RPMI7951 (cell line): ENCODE measurements at regions not wholly inside any gene's neighbourhood (a gene's known extent, or its start where the extent isn't known, plus 50 kb on each side); places are given as distances from the start of the nearest gene placed in this dataset.

Source experiments
- DNase-seq: peaks from one replicate; pipeline ENCODE4 v3.0.0-alpha.2; 2012; ENCODE audit warnings: low read depth

DNA sequence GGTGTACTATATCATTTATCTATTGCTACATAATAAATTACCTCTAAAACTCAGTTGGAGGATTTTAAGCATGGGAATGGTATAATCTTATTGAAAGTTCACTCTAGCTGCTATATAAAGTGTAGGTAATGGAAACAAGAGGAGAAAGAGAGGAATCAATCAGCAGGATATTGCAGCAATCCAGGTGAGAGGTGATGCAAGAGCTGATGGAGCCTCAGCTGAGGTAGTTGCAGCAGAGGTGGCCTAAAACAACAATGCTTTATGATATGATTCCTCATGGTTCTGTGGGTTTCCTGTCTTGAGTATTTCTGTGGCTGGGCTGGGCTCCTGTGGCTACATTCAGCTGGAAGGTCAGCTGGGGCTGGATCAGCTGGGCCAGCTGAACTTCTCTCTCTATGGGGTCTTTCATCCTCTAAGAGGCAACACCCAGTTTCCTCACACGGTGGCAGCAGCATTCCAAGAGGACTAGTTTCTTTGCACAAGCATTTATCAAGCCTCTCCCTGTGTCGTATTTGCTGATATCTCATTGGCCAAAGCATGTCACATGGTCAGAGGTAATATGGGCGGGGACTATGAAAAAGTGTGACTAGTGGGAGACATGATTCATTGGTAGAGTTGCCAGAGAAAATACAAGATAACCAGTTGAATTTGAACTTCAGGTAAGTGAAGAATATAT lies 135.4 kb upstream of the LARGE1 start:
- DNase-seq: peak; percentile 33

DNA sequence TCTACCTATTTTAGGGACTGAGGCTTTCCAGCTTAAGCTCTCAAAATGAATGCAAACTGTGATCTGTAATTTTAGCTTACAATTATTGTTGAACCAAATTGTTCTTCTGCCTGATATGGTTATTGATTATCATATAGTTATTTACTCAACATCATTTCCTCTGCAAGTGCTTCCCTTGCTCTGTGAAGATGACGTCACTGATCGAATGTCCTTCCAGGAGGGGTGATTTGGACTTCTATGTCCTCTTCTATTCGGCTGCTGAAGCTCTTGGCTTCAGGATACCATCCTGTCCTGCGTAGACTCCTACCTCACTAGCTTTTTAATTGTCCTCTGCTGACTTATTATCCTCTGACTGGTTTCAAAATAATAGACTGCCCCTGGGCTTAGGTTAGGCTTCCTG lies 137.4 kb upstream of the LARGE1 start:
- no peak for DNase-seq

DNA sequence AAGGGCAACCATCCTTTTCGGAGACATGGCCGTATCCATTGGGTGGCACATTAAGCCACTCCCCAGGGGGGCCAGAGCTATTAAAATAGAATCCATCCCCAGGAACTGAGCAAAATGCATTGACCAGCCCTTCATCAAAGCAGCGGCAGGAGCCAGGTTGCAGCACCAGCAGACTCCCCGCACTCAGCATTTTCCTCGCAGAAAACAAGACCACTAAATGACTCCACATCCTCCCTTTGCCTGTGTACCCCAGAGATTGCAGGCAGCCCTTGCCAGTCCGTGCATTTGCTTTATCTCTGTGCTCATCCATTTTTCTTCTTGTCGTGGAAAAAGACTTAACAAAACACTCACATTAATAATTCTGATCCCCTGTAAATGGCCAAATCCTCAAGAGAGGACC lies 144.4 kb upstream of the LARGE1 start:
- DNase-seq: no peak

DNA sequence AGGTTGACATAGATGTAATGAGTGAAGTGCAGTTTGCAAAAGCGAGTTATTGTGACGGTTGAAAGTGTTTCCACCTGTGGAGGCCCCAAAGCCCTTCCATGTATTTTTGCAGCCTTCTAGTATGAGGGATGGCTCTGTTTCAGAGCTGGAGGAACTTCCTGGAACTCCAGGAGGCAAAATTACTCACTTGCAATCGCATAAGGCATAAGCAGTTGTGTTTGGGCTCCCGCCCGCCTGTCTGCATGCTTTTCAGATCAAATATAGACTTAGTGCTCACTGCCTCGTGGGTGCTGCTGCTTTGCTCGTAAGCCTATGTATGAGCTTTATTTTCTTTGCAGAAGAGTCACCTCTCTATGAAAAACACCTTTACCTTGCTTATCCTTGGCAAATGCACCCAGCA lies 146.8 kb upstream of the LARGE1 start:
- DNase-seq: no peak

GRCh38 chr22:34068001-34068400 lies 147.7 kb upstream of the LARGE1 start:
- DNase-seq: no peak

DNA sequence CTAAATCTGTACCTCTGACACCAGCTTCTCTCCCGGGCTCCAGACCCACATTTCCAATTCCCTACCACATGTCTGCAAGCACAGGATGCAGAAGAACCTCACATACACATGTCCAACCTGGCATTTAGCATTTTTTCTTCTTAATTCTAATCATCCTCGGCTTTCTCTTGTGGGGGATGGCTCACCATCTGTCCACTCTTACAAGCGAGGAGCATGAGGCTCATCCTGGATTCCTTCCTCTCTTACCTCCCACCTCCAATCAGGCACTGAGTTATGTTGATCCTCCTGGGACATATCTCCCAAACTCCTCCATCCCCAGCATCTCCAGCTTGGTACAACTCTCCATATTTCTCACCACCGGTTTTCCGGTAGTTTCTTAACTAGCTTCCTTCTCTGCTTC lies 149.8 kb upstream of the LARGE1 start:
- DNase-seq: no peak

DNA sequence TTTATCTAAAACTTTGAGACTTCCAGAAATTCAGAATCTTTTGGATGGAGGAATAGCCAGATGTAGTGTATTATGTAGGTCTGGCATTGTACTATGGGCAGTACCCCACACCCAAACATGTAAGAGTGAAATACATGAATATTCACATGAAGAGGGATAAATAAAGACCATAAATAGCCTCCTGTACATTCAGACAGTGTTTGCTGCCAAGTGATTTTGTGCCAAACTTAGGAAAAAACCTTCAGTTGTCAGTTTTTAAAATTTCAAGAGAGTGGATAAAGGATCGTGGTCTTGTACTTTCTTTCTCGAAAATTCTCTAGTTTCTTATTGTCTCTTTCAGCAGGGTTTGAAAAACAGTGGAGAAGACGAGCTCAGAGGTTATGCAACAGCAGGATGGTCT lies 150.3 kb upstream of the LARGE1 start:
- no peak for DNase-seq

- no peak for DNase-seq
Measured at GRCh38 chr22:34072585-34072984, 152.3 kb upstream of the LARGE1 start.

DNA sequence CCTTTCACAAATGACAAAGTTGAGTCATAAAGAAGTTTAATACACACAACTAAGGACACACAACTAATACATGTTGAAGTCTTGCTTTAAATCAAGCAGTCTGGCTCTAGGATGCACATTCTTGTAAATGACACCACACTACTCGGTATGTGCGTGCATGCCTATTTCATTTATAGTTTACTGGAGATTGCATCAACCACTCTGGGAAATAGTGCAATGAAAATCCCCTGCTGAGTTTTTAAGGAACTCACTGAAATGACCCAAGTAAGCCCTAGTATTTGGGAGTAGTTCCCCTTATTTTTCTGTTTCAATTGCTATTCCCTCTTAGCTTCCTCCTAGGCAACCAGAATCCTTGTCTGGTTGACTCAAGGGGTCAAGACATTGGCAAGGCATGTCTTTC lies 160.2 kb upstream of the LARGE1 start:
- no peak for DNase-seq

GRCh38 chr22:34096770-34097169 lies 176.5 kb upstream of the LARGE1 start:
- no peak for DNase-seq

DNA sequence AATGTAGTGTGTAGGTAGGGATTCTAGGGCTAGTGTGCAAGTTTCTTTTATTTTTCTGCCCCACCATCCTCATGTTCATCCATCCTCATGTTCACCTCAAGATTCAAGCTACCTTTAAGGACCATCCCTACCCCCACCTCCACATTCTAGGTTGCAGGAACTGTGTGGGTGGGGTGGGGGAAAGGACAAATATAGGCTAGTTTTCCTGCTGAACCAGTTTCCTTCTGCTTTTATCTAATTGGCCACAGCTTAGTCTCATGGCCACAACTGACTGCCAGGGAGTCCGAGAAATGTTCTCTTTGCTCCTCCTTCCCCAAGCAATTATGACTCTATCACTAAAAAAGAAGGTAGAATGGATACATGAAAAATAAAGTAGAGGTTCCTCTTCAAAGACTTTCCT lies 179.0 kb upstream of the LARGE1 start:
- no peak for DNase-seq

GRCh38 chr22:34102633-34103032 lies 182.4 kb upstream of the LARGE1 start:
- DNase-seq: no peak

DNA sequence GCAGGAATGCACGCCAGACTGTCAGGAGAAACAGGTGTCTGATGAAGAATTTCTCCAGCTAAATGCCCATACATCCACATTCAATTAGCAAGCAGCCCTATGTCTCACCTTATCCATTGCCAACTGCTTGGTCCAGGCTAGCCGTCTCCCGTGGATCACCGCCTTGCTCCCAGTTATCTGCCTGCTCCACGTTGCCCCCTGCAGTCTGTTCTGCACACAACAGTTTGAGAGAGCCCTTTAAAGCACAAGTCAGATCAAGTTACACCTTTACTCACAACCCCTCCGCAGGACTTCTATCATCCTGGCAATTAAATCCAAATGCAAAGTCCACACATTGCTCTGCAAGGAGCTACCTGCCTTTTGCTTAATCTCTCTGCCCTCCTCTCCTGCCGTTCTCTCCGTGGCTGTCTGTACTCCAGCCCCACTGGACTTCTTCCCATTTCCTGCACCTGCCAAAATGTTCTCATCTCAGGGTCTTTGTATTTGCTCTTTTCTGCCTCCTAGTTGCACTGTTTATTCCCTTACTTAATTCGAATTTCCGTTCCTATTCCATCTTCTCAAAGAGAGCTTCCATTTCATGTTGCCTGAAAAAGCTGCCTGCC lies 185.3 kb upstream of the LARGE1 start:
- DNase-seq: peak; percentile 2

DNA sequence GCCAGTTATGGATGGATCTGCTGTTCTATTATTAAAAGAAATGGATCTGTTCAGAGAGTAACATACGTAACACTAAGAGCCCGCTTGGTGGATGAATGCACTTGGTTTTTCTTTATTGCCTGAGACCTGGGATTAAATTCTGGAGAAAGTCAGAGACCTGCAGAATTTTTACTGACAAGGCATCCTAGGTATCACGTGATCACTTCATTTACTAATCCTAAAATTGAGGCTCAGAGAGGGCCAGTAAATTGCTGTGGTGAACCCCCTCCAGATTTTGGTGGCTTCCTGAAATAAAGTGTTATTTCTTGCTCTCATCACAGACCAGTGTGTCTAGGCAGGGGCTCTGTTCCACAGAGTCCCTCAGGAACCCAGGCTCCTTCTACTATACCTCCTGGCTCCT lies 187.9 kb upstream of the LARGE1 start:
- no peak for DNase-seq

GRCh38 chr22:34111210-34111824 lies 191.0 kb upstream of the LARGE1 start:
- DNase-seq: peak; percentile 1

- peak; percentile 1 for DNase-seq
Measured at GRCh38 chr22:34113381-34113780, 193.1 kb upstream of the LARGE1 start.

GRCh38 chr22:34114406-34114805 lies 194.1 kb upstream of the LARGE1 start:
- DNase-seq: no peak

- no peak for DNase-seq
Measured at GRCh38 chr22:34115722-34116121, 195.4 kb upstream of the LARGE1 start.

- no peak for DNase-seq
Measured at GRCh38 chr22:34116126-34116525, 195.8 kb upstream of the LARGE1 start.

DNA sequence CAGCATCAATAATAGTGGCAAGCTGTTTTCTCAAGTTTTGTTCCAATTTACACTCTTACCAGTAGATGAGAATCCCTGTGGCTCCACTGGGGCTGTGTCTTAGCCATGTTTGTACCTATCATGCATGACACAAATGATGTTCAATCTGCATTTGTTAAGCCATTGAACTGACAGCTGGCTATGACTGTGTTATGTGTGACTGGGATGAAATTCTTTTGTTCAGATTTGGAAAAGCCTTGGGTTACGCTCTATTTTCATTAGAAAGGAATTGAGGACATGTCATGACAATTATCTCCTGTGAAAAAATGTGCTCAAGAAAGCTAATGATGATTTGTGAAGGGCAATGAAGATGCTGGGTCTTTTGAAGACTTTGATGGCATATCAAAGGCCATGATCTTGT lies 201.8 kb upstream of the LARGE1 start:
- DNase-seq: no peak

GRCh38 chr22:34129691-34130486 lies 209.6 kb upstream of the LARGE1 start:
- DNase-seq: no peak

DNA sequence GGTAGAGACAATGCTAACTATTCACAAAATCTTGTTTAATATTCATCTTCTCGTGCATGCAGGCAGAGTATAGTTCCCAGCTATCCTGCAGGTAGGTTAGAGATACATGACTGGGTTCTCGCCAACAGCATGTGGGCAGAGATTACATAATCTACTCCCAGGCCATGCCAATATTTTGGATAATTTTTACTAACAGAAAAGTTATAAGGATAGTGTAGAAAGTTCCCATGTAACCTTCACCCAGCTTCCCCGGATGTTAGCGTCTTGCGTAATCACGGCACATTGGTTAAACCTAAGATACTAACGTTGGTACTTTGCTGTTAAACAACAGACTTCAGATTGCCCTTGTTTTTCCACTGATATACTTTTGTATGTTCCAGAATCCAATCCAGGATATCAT lies 215.5 kb upstream of the LARGE1 start:
- DNase-seq: no peak

- no peak for DNase-seq
Measured at GRCh38 chr22:34150023-34150422, 229.7 kb upstream of the LARGE1 start.
